CD4-positive, alpha-beta T cell treated with Interleukin-17A for 4 hours (primary cell): ENCODE measurements at regions not wholly inside any gene's neighbourhood (a gene's known extent, or its start where the extent isn't known, plus 50 kb on each side); places are given as distances from the start of the nearest gene placed in this dataset.

Experiments used
- DNase-seq: peaks from one replicate; pipeline ENCODE4 v3.0.0-alpha.2; 2020; ENCODE audit warnings: mixed read lengths

DNA sequence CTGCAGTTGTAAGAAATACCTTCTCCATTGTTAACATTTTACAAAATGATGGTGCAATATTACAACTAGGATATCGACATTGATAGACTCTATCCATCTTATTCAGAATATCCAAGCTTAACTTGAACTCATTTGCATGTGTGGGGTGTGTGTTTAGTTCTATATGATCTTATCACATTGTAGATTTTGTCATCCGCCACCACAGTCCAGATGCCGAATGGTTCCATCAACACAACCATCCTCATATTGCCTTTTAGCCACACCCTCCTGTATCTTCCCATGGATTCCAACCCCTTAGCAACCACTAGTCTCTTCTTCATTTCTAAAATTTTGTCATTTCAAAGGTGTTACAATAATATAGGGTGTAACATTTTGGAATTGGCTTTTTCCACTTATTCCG is 452.9 kb upstream of the AKR1E2 start:
- no peak for DNase-seq

DNA sequence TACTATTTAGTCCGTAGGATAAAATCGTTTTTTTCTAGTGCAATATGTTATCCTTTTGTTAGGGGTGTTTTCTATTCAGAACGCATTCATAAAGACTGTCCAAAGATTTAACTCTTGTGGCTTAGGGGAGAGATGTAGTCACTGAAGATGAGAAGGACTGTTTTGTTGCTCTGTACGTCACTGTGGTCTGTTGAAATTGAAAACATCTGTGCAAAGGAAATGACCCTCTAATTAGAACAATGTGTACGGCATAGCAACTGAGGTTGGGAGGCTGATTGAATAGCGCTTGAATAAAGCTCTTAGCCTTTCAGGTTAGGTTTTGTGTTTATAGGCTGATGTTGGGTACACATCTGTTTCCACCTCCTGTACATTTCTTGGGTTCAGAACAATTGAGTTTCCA is 453.4 kb upstream of the AKR1E2 start:
- DNase-seq, result no peak

DNA sequence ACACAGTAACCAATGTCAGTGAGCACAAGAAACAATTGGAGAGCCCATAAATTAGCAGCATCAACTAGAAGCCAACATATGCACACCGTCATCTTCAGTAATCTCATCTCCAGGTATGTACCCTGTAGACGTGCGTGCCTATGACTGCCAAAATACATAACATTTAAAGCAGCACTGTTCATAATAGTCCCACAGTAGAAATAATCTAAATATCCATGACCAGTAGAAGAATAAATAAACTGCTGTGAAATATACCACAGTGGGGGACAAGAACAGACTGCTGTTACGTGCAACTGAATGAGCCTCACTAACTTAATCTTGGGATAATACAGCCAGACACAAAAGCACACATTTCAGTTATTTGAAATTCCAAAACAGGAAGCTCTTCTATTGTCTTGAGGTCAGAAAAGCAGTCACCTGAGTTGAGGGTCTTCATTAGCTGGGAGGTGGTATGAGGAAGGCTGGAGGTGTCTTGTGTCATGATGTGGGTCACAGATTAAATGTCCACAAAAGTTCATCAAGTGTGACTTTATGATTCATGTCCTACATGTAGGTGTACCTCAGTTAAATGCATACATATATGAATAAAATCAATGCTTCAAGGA is 454.2 kb upstream of the AKR1E2 start:
- no peak for DNase-seq

DNA sequence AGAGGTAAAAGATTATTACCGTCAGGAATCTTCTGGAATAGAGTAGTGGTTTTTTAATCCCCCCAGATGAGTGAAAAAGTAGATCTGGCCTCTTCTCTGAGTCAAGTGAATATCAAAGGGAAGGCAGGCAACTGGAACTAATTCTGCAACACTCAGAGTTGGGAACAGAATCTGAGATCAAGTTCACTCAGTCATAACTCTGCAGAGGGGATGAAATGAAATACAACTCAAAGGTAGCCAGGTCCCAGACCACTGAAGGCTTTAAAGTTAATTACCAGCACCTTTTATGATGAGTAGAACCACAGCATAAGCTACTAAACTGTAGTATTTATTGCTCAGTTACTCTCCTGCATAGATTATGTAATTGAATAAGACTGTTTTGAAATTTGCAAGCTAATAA is 455.6 kb upstream of the AKR1E2 start:
- DNase-seq, result no peak

DNA sequence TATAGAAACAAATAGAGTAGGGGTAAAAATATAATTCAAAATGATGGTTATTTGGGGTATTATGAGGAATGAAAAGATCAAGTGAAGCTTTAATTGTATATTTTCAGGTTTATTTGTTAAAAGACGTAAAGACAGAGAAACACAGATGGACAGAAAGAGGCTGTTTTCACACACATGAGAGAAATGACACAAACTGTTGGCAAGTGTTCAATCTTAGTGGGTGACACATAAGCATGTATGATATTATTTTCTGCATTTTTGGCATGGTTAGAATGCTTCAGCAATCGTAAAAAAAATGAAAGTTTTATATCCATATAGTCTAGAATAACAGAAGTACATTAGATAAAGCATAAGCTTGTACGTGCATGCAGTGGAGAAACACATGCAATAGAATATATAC is 464.4 kb upstream of the AKR1E2 start:
- no peak for DNase-seq

- no peak for DNase-seq
Observed at GRCh38 chr10:4359003-4359402, 467.0 kb upstream of the AKR1E2 start.

- DNase-seq, result no peak
Observed at GRCh38 chr10:4357911-4358310, 468.1 kb upstream of the AKR1E2 start.

DNA sequence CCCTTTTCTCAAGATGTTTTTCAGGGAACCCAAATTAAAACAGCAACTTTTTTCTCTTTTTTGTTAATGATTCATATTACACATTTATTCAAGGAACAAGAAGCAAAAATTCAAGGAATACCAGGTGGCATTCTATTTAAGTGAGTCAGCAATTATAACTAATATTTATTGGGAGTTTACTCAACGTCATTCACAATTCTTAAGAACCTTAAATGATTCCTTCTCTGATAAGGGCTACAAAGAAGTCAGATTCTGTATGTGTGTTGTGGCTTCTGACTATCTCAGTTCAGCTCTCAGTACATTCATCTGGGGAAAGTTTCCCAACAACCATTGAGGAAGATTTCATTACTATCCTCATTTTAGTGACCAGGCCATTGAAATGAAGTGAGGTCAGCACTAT is 470.7 kb upstream of the AKR1E2 start:
- DNase-seq, result no peak

GRCh38 chr10:4354382-4354812 is 471.6 kb upstream of the AKR1E2 start:
- DNase-seq, result no peak

GRCh38 chr10:4353964-4354363 is 472.0 kb upstream of the AKR1E2 start:
- DNase-seq, result no peak

GRCh38 chr10:4353059-4353655 is 472.9 kb upstream of the AKR1E2 start:
- no peak for DNase-seq

DNA sequence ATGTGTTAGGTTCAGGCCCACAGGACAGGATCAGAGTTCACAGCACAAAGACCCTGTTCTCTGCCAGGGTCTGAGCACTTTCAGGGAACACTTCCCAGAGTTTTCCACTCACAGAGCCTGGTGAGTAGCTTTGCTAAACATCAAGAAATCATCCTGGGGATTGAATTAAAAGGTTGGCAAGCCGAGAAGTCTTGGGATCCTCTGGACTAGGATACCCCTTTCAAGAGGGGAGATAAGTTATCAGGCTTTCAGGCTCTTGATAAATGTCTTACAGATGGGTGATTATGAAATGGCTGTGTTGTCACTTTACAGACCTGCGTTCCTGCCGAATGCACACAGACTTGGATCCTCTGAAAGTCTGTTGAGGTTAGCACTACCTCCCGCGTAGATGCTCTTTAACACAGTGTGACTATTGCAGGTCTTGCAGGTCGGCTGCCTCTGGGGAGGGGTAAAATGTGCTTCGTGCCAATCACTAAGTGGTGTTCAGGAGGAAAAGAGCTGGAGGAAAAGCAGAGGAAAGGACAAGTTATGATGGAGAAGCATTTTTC is 473.5 kb upstream of the AKR1E2 start:
- no peak for DNase-seq

DNA sequence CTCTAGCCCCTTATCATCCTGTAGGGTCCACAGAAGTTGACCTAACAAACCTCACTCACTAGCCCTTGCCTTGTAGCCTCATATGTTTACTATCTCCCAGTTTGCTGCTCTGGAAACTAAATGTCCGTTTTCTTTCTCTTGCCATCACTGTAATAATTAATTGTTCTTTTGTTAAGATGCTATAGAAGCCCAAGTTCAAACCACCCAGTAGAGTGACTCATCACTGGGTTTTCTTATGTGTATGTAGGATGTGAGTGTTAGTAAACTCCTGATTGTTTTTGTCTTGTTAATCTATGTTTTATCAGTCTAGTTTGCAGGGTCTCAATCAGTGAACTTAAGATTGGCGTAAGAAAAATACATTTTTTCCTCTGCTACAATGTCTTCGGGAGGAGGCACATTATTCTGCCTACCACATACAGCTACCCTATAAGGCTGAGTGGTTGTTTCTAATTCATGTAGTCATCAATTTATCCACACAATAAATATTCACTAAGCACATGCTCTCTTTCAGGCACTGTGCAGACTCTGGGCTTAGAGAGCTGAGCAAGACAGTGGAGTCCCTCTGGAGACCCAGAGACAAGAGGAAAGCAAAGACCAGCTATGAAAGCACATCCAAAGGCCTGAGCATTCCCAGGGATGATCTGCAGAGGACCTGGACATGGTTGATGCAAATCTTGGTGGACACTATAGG is 474.1 kb upstream of the AKR1E2 start:
- DNase-seq, result no peak

DNA sequence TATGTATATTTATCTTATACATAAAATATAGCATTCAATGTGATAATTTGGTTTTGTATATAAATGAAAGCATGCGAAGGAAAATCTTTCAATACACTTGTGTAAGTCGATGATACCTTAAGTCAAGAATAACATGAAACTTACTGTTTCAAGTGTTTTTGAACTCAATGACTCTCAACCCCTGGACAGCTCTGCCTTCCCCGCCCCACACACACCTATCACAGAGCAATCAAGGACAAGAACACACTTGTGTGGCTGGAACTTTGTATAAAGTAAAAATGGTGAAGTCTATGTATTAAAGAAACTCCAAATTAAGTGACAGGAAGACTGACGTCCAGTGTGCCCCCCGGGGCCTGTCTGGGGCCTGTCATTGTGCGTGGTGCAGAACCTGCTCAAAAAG is 478.6 kb upstream of the AKR1E2 start:
- no peak for DNase-seq

GRCh38 chr10:4345877-4346646 is 479.9 kb upstream of the AKR1E2 start:
- DNase-seq, result no peak

DNA sequence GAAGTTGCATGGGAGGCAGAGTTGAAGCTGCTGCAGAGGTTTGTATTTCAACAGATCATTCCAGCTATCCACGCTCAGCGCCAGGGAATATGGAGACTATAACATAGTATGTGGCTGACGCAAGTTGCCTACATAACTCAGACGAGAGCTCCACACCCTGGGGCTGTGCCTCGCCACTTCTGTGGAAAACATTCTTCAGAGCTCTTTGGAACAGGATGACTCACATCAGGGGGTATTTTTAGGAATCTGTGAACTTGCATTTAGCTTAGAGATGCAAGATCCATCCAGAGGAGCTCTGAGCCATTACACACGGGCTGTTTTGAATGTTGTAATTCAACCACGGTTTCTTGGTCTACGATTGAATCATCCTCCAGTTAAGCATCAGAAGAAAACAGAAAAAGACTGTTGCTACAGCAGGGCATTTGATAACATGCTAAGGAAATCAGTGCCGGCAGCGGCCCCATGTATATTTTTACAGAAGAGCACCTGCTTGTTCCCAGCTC is 481.5 kb upstream of the AKR1E2 start:
- DNase-seq, result no peak

- no peak for DNase-seq
Observed at GRCh38 chr10:4343873-4344272, 482.1 kb upstream of the AKR1E2 start.

- no peak for DNase-seq
Observed at GRCh38 chr10:4343091-4343490, 482.9 kb upstream of the AKR1E2 start.

GRCh38 chr10:4338768-4339167 is 487.2 kb upstream of the AKR1E2 start:
- no peak for DNase-seq

DNA sequence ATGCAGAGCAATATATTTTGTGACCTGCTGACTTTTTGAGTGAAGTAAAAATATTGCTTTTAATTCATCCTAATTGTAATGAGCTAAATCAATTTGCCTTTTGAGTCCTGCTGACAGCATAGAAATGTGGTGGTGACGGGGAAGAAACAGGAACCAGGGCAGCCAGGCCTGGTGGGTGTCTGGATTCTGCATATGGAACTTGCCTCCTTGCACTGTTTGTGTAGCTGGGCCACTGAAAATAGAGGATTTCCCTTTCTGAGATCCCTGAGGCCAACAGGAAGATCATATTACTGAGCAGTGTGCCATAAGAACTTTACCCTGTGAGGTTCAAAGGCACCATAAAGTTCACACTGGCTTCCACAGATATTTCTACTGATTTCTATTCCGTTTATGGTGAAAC is 488.4 kb upstream of the AKR1E2 start:
- no peak for DNase-seq

DNA sequence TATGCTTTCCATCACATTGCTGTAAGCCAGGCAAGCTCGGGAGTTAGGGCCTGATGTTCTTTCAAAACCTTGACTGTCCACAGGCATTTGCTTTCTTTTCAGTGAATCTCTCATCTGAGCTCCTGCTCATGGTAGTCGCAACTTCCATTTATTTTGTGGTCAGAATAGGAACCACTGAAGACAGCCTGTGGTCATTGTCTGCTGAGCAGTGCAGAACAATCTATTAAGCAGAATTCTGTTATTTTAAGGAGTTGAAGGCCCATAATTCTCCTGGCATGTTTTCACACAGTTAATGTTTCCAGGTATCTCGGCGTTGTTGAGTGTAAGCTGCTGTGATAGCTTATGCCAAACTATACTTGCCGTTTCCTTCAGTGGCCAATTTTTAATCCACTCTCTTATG is 491.1 kb upstream of the AKR1E2 start:
- DNase-seq, result no peak

DNA sequence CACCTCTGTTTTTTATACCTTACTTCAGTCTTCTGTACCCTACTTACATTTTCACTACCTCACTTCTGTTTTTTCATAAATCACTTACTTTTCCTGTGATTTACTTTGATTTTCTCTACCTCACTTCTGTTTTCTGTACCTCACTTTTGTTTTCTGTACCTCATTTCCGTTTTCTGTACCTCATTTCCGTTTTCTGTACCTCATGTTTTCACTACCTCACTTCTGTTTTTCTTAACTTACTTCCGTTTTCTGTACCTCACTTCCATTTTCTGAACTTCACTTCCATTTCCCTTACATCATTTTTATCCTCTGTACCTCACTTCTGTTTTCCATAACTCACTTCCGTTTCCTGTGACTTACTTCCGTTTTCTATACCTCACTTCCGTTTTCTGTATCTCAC is 492.0 kb upstream of the AKR1E2 start:
- no peak for DNase-seq

DNA sequence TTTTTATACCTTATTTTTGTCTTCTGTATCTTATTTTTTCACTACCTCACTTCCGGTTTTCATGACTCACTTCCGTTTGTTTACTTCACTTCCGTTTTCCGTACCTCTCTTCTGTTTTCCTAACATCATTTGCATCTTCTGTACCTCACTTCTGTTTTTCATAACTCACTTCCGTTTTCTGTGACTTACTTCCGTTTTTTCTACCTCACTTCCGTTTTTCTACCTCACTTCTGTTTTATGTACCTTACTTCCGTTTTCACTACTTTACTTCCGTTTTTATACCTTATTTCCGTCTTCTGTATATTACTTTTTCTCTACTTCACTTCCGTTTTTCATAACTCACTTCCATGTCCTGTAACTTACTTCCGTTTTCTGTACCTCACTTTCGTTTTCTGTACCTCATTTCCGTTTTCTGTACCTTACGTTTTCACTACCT is 492.5 kb upstream of the AKR1E2 start:
- no peak for DNase-seq
